ENCODE measurements at regions not wholly inside any gene's neighbourhood (a gene's known extent, or its start where the extent isn't known, plus 50 kb on each side); places are given as distances from the start of the nearest gene placed in this dataset.

DNA sequence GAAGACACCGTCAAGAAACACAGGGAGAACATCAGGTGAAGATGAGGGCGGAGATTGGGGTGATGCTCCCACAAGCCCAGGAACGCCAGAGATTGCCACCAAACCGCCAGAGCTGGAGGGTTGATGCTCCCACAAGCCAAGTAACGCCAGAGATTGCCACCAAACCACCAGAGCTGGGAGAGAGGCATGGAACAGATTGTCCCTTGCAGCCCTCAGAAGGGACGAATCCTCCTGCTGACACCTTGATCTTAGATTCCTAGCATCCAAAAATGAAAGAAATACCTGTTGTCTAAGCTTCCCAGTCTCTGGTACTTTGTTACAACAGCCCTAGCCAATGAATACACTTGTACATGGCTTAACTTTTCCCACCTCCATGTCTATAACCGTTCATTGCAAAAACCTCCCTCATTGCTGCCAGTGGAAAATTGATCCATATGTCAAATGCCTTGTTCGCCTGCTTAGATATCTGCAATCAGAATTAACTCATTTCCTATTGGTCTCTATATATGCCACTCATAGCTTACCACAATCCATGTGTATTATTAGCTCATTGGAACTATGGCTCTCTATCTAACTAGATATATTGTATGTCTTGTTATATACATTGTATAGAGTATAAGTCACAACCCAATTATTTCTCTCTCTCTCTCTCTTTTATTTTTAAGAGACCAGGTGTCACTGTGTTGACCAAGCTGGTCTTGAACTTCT, 127.4 kb downstream of the ADSS2 start (continued):
- TF ChIP-seq EED (IDR thresholded peaks at IDR 0.05; ENCODE audit: low read depth) (no peak), MEF2A (IDR thresholded peaks at IDR 0.05; ENCODE audit: insufficient read depth, low read depth, low read length) (no peak), TARDBP (IDR thresholded peaks at IDR 0.05; ENCODE audit: borderline replicate concordance) (no peak)

DNA sequence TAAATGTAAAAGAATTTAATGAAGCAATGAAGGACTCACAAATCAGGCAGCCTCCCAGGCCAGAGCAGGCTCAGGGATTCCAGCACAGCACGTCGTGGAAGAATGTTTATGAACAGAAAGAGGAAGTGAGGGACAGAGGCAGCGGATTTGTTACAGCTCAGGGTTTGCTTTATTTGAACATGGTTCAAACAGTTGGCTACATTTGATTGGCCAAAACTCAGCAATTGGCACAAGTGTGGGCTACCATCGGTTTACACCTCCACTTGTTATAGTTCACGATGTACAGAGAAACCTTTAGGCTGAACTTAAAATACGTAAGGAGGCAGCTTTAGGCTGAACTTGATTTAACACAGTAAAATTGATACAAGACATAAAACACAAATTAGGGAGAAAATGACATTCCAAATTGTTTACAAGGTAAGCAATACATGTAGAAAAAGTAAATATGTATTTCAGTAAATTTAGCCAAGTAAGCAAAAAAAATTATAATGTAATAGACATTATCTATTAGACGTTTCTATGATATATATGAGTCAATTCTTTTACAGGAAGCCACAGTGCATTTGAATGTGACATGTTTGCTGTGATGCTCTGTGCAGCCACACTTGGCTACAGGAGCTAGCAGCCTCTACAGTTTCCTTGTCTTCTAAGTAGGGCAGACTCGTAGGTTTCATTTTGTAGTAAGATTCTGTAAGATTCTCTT, 126.5 kb downstream of the ADSS2 start:
- DNase-seq (ENCODE audit: low read depth, low spot score) (peak; percentile 71), FAIRE-seq (no peak), ATAC-seq (peak; percentile 90)
- no TSS peak for BruUV-seq (replicated peaks)
- H3K9me3 ChIP-seq (replicated peaks; ENCODE audit: control insufficient read depth, insufficient read depth, low read length) = no peaks in the 10 kb centered on the region; the same call in 2 of the 3 replicates
- peaks cover 10% of the 10 kb centered on the region for H3K79me2 ChIP-seq (ENCODE audit: control insufficient read depth, insufficient read depth, low read length)
- H3K27ac ChIP-seq (ENCODE audit: control insufficient read depth, insufficient read depth) = peak overlapping the region; percentile 77
- H3K4me3 ChIP-seq = peak overlapping the region; percentile 41; the same call in 1 of the 2 replicates
- ChIA-PET SMC1A (ENCODE audit: uncharacterized antibody, unreplicated experiment) (interaction anchor here (0.9 to 1.9 kb wide), 12 partner anchors 9 to 598 kb away, joined by 3 to 9 read pairs (median 4); no protein-coding TSS in a partner anchor), RAD21 (ENCODE audit: unreplicated experiment) (interaction anchor here (0.6 to 1.5 kb wide), 6 partner anchors 26 to 130 kb away, joined by 3 to 7 read pairs (median 3); no protein-coding TSS in a partner anchor), CTCF (interaction anchor here (1.0 to 1.3 kb wide), 2 partner anchors 26 to 262 kb away, joined by 3 to 10 read pairs; no protein-coding TSS in a partner anchor), POLR2A (interaction anchor here (1.0 to 2.4 kb wide), 3 partner anchors 11 to 102 kb away, joined by 3 to 8 read pairs (median 3); no protein-coding TSS in a partner anchor)
- peak overlapping the region; percentile 23 for H3K4me2 ChIP-seq (ENCODE audit: control insufficient read depth, insufficient read depth)
- no peaks in the 10 kb centered on the region for H3K27me3 ChIP-seq (replicated peaks in 1 of 2; ENCODE audit: control insufficient read depth in 2 of 2, insufficient read depth in 2 of 2, low read length in 1 of 2)
- in situ Hi-C loops (cut with MboI) (no loop called here), intact Hi-C loops (cut with micrococcal nuclease; ENCODE audit: unreplicated experiment) (loop anchor here (10.0 kb wide), 1 partner anchor 510 kb away; the partner anchor contains the start of gene COX20)
- no peaks in the 10 kb centered on the region for H3K36me3 ChIP-seq (ENCODE audit: control insufficient read depth in 2 of 2, insufficient read depth in 2 of 2, low read length in 1 of 2)
- peak overlapping the region; percentile 53 for H2AFZ ChIP-seq (ENCODE audit: control insufficient read depth, low read depth, low read length)
- peak overlapping the region; percentile 64 for H3K9ac ChIP-seq (ENCODE audit: control insufficient read depth, insufficient read depth, low read length)
- no peaks in the 10 kb centered on the region for H4K20me1 ChIP-seq (ENCODE audit: control insufficient read depth, insufficient read depth)
- 2% methylated on average over 8 of the region's 8 CpGs for WGBS (ENCODE audit: insufficient coverage, insufficient replicate concordance, low lambda C conversion rate, missing lambda C conversion rate)
- TF ChIP-seq IKZF2 (IDR thresholded peaks at IDR 0.05) (peak in 1 of 2 experiments; percentile 10; a peak in 2 of 4 replicates), NFYB (IDR thresholded peaks at IDR 0.05; ENCODE audit: insufficient read depth, low read depth, low read length) (peak; percentile 84), BRCA1 (IDR thresholded peaks at IDR 0.05; ENCODE audit: low read depth, low read length) (no peak), DPF2 (IDR thresholded peaks at IDR 0.05) (0 out of 2 replicates have a peak, but pooled peaks have one; percentile 31), SIX5 (IDR thresholded peaks at IDR 0.05; ENCODE audit: low read depth, low read length, severe bottlenecking) (no peak), SPI1 (IDR thresholded peaks at IDR 0.05; ENCODE audit: borderline replicate concordance, insufficient read depth, low read depth, low read length) (peak; percentile 98), POLR2A (IDR thresholded peaks at IDR 0.05; ENCODE audit: low read depth, low read length) (0 out of 2 replicates have a peak, but pooled peaks have one; percentile 35), FOXM1 (IDR thresholded peaks at IDR 0.05; ENCODE audit: low read depth, low read length) (0 out of 2 replicates have a peak, but pooled peaks have one; percentile 50), ZZZ3 (IDR thresholded peaks at IDR 0.05; ENCODE audit: control insufficient read depth, insufficient read length, low read depth) (no peak), POLR2AphosphoS5 (IDR thresholded peaks at IDR 0.05; ENCODE audit: low read length) (peak; percentile 41; the same call in 1 of the 2 replicates)
- TF ChIP-seq, protein P1, sequence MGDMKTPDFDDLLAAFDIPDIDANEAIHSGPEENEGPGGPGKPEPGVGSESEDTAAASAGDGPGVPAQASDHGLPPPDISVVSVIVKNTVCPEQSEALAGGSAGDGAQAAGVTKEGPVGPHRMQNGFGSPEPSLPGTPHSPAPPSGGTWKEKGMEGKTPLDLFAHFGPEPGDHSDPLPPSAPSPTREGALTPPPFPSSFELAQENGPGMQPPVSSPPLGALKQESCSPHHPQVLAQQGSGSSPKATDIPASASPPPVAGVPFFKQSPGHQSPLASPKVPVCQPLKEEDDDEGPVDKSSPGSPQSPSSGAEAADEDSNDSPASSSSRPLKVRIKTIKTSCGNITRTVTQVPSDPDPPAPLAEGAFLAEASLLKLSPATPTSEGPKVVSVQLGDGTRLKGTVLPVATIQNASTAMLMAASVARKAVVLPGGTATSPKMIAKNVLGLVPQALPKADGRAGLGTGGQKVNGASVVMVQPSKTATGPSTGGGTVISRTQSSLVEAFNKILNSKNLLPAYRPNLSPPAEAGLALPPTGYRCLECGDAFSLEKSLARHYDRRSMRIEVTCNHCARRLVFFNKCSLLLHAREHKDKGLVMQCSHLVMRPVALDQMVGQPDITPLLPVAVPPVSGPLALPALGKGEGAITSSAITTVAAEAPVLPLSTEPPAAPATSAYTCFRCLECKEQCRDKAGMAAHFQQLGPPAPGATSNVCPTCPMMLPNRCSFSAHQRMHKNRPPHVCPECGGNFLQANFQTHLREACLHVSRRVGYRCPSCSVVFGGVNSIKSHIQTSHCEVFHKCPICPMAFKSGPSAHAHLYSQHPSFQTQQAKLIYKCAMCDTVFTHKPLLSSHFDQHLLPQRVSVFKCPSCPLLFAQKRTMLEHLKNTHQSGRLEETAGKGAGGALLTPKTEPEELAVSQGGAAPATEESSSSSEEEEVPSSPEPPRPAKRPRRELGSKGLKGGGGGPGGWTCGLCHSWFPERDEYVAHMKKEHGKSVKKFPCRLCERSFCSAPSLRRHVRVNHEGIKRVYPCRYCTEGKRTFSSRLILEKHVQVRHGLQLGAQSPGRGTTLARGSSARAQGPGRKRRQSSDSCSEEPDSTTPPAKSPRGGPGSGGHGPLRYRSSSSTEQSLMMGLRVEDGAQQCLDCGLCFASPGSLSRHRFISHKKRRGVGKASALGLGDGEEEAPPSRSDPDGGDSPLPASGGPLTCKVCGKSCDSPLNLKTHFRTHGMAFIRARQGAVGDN (IDR thresholded peaks at IDR 0.05) = peak; percentile 67
- peaks cover 5% of the 10 kb centered on the region for H3K4me1 ChIP-seq (ENCODE audit: control insufficient read depth, insufficient read depth, low read length)
